H1 (cell line): ENCODE measurements at regions not wholly inside any gene's neighbourhood (a gene's known extent, or its start where the extent isn't known, plus 50 kb on each side); places are given as distances from the start of the nearest gene placed in this dataset.
"Not testable (repeated sequence)": the region's sequence is repeated elsewhere in the genome, so short reads cannot be mapped to it uniquely, and the experiment has no call there.

Experiments
- CTCF ChIA-PET: fragments of 300-600 bp; sonication (Branson Sonifier 250); formaldehyde crosslinking; loops from one replicate; lab custom pipeline; 2021; ENCODE audit not compliant: partially characterized antibody; lab: Charles Lee
- POLR2A ChIA-PET: fragments of 300-600 bp; sonication (Branson Sonifier 250); formaldehyde crosslinking; loops from one replicate; lab custom pipeline; 2021; ENCODE audit warnings: inconsistent platforms; ENCODE audit not compliant: partially characterized antibody; lab: Charles Lee
- DNase-seq, 2 experiments: peaks; one replicate each; pipeline versions ENCODE4 v3.0.0 to v3.0.0-alpha.2; 2010 to 2022; ENCODE audit warnings: low spot score in 2 of 2, low read depth in 1 of 2, mixed read lengths in 1 of 2
- FAIRE-seq: peaks from 2 replicates; lab custom pipeline; 2011; peaks lifted over from hg19 to GRCh38; lab: Jason Lieb, UNC
- H2AFZ ChIP-seq: 2 replicates; pipeline ENCODE4 v1.8.1; 2012; ENCODE audit warnings: low read length, inconsistent platforms
- H2AK5ac ChIP-seq: 2 replicates; pipeline ENCODE4 v1.6.1; 2013; ENCODE audit warnings: low read depth, low read length
- H2BK120ac ChIP-seq: replicated peaks from 2 replicates; pipeline ENCODE3; 2013; ENCODE audit warnings: low read depth, low read length, inconsistent platforms
- H2BK12ac ChIP-seq: 2 replicates; pipeline ENCODE4 v1.6.1; 2013; ENCODE audit warnings: low read depth, low read length
- H2BK15ac ChIP-seq: 2 replicates; pipeline ENCODE4 v1.6.1; 2013; ENCODE audit warnings: low read length
- H2BK20ac ChIP-seq: 2 replicates; pipeline ENCODE4 v1.6.1; 2013; ENCODE audit warnings: low read length
- H2BK5ac ChIP-seq: 2 replicates; pipeline ENCODE4 v1.6.1; 2013; ENCODE audit warnings: low read depth, low read length
- H3K14ac ChIP-seq: 2 replicates; pipeline ENCODE4 v1.6.1; 2013; ENCODE audit warnings: inconsistent platforms; ENCODE audit not compliant: insufficient read length
- H3K18ac ChIP-seq: 2 replicates; pipeline ENCODE4 v1.6.1; 2013; ENCODE audit warnings: low read length; ENCODE audit errors: extremely low read depth
- H3K23ac ChIP-seq: 2 replicates; pipeline ENCODE4 v1.6.1; 2013; ENCODE audit warnings: inconsistent platforms; ENCODE audit not compliant: insufficient read length
- H3K23me2 ChIP-seq: 2 replicates; pipeline ENCODE4 v1.6.1; 2013; ENCODE audit warnings: low read depth, low read length
- H3K27ac ChIP-seq: 2 replicates; pipeline ENCODE4 v1.6.1; 2011; ENCODE audit warnings: low read depth, low read length, inconsistent platforms
- H3K27me3 ChIP-seq, 4 experiments: replicated peaks in 1 of 4; 1 replicate in 1 of 4; 2 replicates in 3 of 4; pipeline versions ENCODE4 v1.6.1 to v1.8.1; 2011 to 2013; ENCODE audit warnings: low read length in 3 of 4, mild to moderate bottlenecking in 3 of 4, inconsistent platforms in 2 of 4, mixed read lengths in 2 of 4, moderate library complexity in 1 of 4; ENCODE audit not compliant: control insufficient read depth in 3 of 4, insufficient read depth in 3 of 4; ENCODE audit errors: extremely low read depth in 1 of 4
- H3K36me3 ChIP-seq, 4 experiments: 2 replicates each; pipeline versions ENCODE4 v1.6.1 to v1.8.1; 2011 to 2013; ENCODE audit warnings: mild to moderate bottlenecking in 4 of 4, low read length in 3 of 4, moderate library complexity in 2 of 4, control low read depth in 1 of 4, inconsistent platforms in 1 of 4; ENCODE audit not compliant: insufficient read depth in 4 of 4, control insufficient read depth in 2 of 4
- H3K4ac ChIP-seq: replicated peaks from 2 replicates; pipeline ENCODE3; 2013; ENCODE audit warnings: low read length, low read depth, mixed read lengths, inconsistent platforms; ENCODE audit not compliant: insufficient read length
- H3K4me1 ChIP-seq, 4 experiments: replicated peaks in 1 of 4; 1 replicate in 1 of 4; 2 replicates in 3 of 4; pipeline versions ENCODE4 v1.6.1 to v1.8.1; 2011 to 2013; ENCODE audit warnings: low read length in 3 of 4, inconsistent platforms in 2 of 4, mixed read lengths in 1 of 4; ENCODE audit not compliant: insufficient read depth in 4 of 4, control insufficient read depth in 3 of 4
- H3K4me2 ChIP-seq, 2 experiments: 2 replicates each; pipeline versions ENCODE4 v1.6.1 to v1.8.1; 2011 to 2013; ENCODE audit warnings: low read depth in 2 of 2, low read length in 2 of 2, control low read depth in 1 of 2, inconsistent platforms in 1 of 2, mild to moderate bottlenecking in 1 of 2; ENCODE audit not compliant: insufficient read depth in 1 of 2
- H3K4me3 ChIP-seq, 4 experiments: fragments of 200-600, 300-600 bp in 1 of 4; sonication (generic), shearing (Covaris generic), sonication (Bioruptor Twin) in 1 of 4; 2 replicates each; pipeline versions ENCODE4 v1.5.1 to v1.8.1; 2011 to 2016; ENCODE audit warnings: low read length in 4 of 4, low read depth in 3 of 4, control low read depth in 2 of 4, inconsistent platforms in 2 of 4, mild to moderate bottlenecking in 2 of 4, mixed read lengths in 1 of 4, moderate library complexity in 1 of 4; ENCODE audit not compliant: insufficient read depth in 2 of 4; ENCODE audit errors: extremely low read depth in 1 of 4
- H3K56ac ChIP-seq: replicated peaks from 2 replicates; pipeline ENCODE3; 2013; ENCODE audit warnings: low read depth, mild to moderate bottlenecking, mixed read lengths, low read length, inconsistent platforms; ENCODE audit not compliant: insufficient read length
- H3K79me1 ChIP-seq: 2 replicates; pipeline ENCODE4 v1.6.1; 2013; ENCODE audit warnings: low read depth, low read length, control low read depth
- H3K79me2 ChIP-seq, 2 experiments: 2 replicates each; pipeline versions ENCODE4 v1.6.1 to v1.8.1; 2012 to 2013; ENCODE audit warnings: low read length in 2 of 2, mild to moderate bottlenecking in 2 of 2, inconsistent platforms in 1 of 2; ENCODE audit not compliant: insufficient read depth in 2 of 2, control insufficient read depth in 1 of 2
- H3K9ac ChIP-seq, 4 experiments: replicated peaks in 1 of 4; 1 replicate in 1 of 4; 2 replicates in 3 of 4; pipeline versions ENCODE4 v1.6.1 to v1.8.1; 2011 to 2013; ENCODE audit warnings: low read depth in 3 of 4, low read length in 3 of 4, control low read depth in 2 of 4, mild to moderate bottlenecking in 2 of 4, moderate library complexity in 2 of 4, inconsistent platforms in 1 of 4; ENCODE audit errors: extremely low read depth in 1 of 4
- H3K9me3 ChIP-seq, 2 experiments: 2 replicates each; pipeline versions ENCODE4 v1.6.1 to v1.8.1; 2012 to 2013; ENCODE audit warnings: mild to moderate bottlenecking in 2 of 2, moderate library complexity in 2 of 2, control low read depth in 1 of 2, inconsistent platforms in 1 of 2, low read depth in 1 of 2, low read length in 1 of 2, mixed read lengths in 1 of 2; ENCODE audit not compliant: insufficient read depth in 2 of 2
- H4K20me1 ChIP-seq, 2 experiments: replicated peaks in 1 of 2; 2 replicates each; pipeline versions ENCODE3 to v1.8.1; 2011 to 2013; ENCODE audit warnings: inconsistent platforms in 2 of 2, low read length in 2 of 2, mild to moderate bottlenecking in 1 of 2; ENCODE audit not compliant: insufficient read depth in 2 of 2, control insufficient read depth in 1 of 2
- H4K5ac ChIP-seq: 2 replicates; pipeline ENCODE4 v1.6.1; 2013; ENCODE audit warnings: low read length, low read depth, mixed read lengths, inconsistent platforms; ENCODE audit not compliant: insufficient read length
- H4K8ac ChIP-seq: 2 replicates; pipeline ENCODE4 v1.8.0; 2013; ENCODE audit warnings: mild to moderate bottlenecking, moderate library complexity, low read length, inconsistent platforms; ENCODE audit not compliant: insufficient read depth; ENCODE audit errors: extremely low read depth
- H4K91ac ChIP-seq: replicated peaks from 2 replicates; pipeline ENCODE3; 2013; ENCODE audit warnings: low read length, mixed read lengths, inconsistent platforms; ENCODE audit not compliant: insufficient read length
- WGBS, 2 experiments: shearing (Covaris generic) in 1 of 2; methylation state at CpG; one replicate each; pipeline versions ENCODE4 v1.1.6 to v1.1.7; 2013 to 2015; ENCODE audit warnings: low lambda C conversion rate in 2 of 2, mixed read lengths in 2 of 2, inconsistent platforms in 1 of 2, low coverage in 1 of 2, missing lambda C conversion rate in 1 of 2; ENCODE audit not compliant: insufficient replicate concordance in 2 of 2, insufficient coverage in 1 of 2, insufficient read length in 1 of 2; ENCODE audit errors: extremely low coverage in 1 of 2, missing lambda C conversion rate in 1 of 2; 5-methylcytosine and 5-hydroxymethylcytosine counted together

DNA sequence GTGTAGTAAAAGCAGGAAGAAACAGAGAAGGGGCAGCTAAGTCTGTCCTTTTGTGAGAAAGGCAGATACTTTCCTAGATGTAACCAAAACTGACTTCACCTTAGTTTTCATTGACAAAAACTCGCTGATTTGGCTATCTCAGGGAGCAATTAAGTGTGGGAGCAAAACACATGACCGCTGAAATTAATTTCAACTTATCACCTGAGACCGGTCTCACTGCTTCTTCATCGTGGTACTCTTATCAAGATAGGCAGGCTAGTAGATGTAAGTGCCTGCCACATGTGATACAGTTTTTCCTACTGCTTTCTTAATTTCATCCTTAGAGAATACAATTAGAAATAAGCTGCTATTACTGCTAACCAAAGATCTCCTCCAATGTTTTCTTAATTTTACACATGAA is 168.7 kb downstream of the KBTBD2 start:
- H3K4me2 ChIP-seq, H3K14ac ChIP-seq, CTCF ChIA-PET, H3K23me2 ChIP-seq, H3K79me2 ChIP-seq, POLR2A ChIA-PET, H2BK12ac ChIP-seq, H2AFZ ChIP-seq, H2BK120ac ChIP-seq, H2AK5ac ChIP-seq, H3K23ac ChIP-seq, DNase-seq, H3K27ac ChIP-seq, H3K36me3 ChIP-seq, H3K27me3 ChIP-seq, H4K91ac ChIP-seq, H3K4ac ChIP-seq, H4K5ac ChIP-seq, H2BK5ac ChIP-seq, H2BK15ac ChIP-seq, H2BK20ac ChIP-seq, H4K20me1 ChIP-seq, H3K56ac ChIP-seq, H3K4me1 ChIP-seq, H3K9me3 ChIP-seq, H4K8ac ChIP-seq, H3K79me1 ChIP-seq, H3K4me3 ChIP-seq, FAIRE-seq, H3K18ac ChIP-seq, H3K9ac ChIP-seq: not testable (repeated sequence)
- WGBS, 2 experiments = 90% methylated on average over 4 of the region's 4 CpGs; no CpG with 5 or more reads in 1 of the 2 experiments
